ENCODE measurements at regions not wholly inside any gene's neighbourhood (a gene's known extent, or its start where the extent isn't known, plus 50 kb on each side); places are given as distances from the start of the nearest gene placed in this dataset.

DNA sequence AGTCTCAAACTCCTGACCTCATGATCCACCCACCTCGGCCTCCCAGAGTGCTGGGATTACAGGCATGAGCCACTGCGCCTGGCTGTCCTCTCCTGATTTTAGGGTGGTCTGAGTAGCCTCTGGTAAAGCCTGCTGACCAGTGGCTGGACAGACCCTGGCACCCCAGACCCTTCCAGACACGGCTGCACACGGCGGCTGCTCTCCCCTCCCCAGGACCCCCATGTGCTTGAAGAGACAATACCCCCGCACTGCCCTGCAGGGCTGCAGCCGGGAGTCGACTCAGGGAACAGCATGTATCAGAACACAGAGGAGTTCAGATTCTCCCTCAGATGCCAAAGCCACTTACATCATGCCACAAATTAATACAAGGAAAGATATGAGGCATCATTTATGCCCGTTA lies 58.3 kb upstream of the CFAP46 start:
- no peak for TF ChIP-seq CTCF (IDR thresholded peaks at IDR 0.05; ENCODE audit: insufficient read depth, low read length)
- TF ChIP-seq POLR2AphosphoS5 (IDR thresholded peaks at IDR 0.05; ENCODE audit: low read depth), result no peak
- TF ChIP-seq GABPA (IDR thresholded peaks at IDR 0.05; ENCODE audit: low read depth), result no peak
- TF ChIP-seq, protein P1, sequence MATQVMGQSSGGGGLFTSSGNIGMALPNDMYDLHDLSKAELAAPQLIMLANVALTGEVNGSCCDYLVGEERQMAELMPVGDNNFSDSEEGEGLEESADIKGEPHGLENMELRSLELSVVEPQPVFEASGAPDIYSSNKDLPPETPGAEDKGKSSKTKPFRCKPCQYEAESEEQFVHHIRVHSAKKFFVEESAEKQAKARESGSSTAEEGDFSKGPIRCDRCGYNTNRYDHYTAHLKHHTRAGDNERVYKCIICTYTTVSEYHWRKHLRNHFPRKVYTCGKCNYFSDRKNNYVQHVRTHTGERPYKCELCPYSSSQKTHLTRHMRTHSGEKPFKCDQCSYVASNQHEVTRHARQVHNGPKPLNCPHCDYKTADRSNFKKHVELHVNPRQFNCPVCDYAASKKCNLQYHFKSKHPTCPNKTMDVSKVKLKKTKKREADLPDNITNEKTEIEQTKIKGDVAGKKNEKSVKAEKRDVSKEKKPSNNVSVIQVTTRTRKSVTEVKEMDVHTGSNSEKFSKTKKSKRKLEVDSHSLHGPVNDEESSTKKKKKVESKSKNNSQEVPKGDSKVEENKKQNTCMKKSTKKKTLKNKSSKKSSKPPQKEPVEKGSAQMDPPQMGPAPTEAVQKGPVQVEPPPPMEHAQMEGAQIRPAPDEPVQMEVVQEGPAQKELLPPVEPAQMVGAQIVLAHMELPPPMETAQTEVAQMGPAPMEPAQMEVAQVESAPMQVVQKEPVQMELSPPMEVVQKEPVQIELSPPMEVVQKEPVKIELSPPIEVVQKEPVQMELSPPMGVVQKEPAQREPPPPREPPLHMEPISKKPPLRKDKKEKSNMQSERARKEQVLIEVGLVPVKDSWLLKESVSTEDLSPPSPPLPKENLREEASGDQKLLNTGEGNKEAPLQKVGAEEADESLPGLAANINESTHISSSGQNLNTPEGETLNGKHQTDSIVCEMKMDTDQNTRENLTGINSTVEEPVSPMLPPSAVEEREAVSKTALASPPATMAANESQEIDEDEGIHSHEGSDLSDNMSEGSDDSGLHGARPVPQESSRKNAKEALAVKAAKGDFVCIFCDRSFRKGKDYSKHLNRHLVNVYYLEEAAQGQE (IDR thresholded peaks at IDR 0.05; ENCODE audit: insufficient replicate concordance, low read depth), result no peak
- TF ChIP-seq SPI1 (IDR thresholded peaks at IDR 0.05; ENCODE audit: borderline replicate concordance, low read depth), result no peak
